ENCODE measurements at regions not wholly inside any gene's neighbourhood (a gene's known extent, or its start where the extent isn't known, plus 50 kb on each side); places are given as distances from the start of the nearest gene placed in this dataset.

DNA sequence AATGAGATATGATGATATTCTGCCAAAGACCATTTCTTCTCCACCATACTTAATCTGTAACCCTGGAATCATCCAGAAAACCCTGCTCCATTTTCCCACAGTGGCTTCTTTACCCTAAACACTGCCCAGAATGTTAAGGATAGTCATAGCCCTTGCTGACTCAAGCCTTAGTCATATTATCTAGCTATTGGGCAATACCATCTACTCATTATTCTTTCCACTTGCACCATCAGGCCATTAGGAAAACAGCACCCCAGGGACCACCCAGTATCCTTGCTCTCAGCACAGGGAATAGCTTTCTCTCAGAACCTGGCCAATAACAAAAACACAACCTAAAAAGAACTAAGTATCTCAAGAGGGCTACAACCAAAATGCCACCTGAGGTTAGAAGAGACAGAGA lies 445.7 kb upstream of the SLC14A2 start:
- no peak for TF ChIP-seq CTCF (IDR thresholded peaks at IDR 0.05)

DNA sequence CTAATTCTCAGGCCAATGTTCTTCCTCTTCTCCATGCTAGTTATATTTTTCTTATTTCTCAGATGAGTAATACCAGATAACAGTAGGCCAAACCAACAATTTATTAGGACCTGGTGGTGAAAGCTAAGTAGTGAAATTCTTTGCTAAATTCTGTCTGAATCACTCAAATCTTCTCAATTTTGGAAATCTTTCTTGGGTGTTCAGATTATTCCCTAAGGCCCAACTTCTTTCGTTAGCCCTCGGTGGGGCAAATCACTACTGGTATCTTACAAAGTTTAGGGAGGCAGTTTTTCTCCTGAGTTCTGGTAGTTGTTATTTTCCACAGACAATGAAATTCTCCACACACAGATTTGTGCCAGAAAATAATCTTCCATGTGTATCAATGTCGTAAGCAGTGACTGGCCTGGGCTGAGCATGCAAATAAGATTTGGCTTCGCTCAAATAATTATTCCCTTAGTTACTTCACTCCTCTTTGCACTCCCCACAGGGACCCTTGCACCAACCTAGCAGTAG lies 443.5 kb upstream of the SLC14A2 start:
- TF ChIP-seq CTCF (IDR thresholded peaks at IDR 0.05) = no peak

GRCh38 chr18:45173327-45173726 lies 441.9 kb upstream of the SLC14A2 start:
- TF ChIP-seq CTCF (IDR thresholded peaks at IDR 0.05) = no peak

DNA sequence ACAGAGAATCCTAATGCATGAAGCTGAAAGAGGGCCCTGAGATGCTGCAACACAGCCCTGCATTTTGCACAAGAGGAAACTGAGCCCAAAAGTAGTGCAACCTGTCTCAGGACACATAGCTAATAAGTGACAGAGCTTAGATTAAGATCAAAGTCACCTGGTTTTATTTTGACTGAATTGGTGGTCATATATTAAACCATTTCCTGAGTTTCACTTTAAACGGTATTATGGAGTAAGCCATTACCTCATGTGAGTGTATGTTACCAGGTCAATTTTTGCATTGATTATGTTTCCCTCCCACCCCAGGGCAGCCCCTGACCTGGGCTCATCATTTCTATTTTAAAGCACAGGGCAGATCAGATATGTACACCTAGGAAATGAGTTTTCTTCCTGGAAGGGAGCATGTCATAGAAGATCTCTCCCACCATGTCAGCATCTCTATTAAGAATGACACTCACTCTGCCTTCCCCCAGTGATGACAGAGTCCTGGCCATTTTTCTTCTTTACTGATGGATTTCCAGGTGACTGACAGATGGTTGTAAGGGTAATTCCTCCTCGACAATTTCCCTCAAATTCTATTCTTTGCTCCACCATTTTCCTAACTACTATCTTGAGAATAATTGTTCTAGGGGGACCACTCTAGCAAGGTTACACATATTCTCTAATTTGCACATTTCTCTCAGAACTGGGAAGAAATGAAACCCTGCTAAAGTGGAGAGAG lies 441.3 kb upstream of the SLC14A2 start:
- no peak for TF ChIP-seq CTCF (IDR thresholded peaks at IDR 0.05)

- TF ChIP-seq CTCF (IDR thresholded peaks at IDR 0.05) = no peak
These were observed 440.6 kb upstream of the SLC14A2 start for GRCh38 chr18:45174629-45175136.

GRCh38 chr18:45175511-45175910 lies 439.8 kb upstream of the SLC14A2 start:
- TF ChIP-seq CTCF (IDR thresholded peaks at IDR 0.05) = no peak

GRCh38 chr18:45186832-45187231 lies 428.4 kb upstream of the SLC14A2 start:
- no peak for TF ChIP-seq CTCF (IDR thresholded peaks at IDR 0.05)

All from LNCAP (cell line).